GM06990 (cell line): ENCODE measurements at regions not wholly inside any gene's neighbourhood (a gene's known extent, or its start where the extent isn't known, plus 50 kb on each side); places are given as distances from the start of the nearest gene placed in this dataset.

Experiments used
- DNase-seq: peaks from one replicate; pipeline ENCODE4 v3.0.0-alpha.2; 2011; ENCODE audit not compliant: insufficient read length; ENCODE audit errors: extremely low read depth
- H3K27me3 ChIP-seq: replicated peaks from 2 replicates; pipeline ENCODE4 v1.6.0; 2011; ENCODE audit warnings: low read length; ENCODE audit not compliant: control insufficient read depth, insufficient read depth
- H3K36me3 ChIP-seq: 2 replicates; pipeline ENCODE4 v1.5.1; 2011; ENCODE audit warnings: low read length; ENCODE audit not compliant: control insufficient read depth, insufficient read depth
- H3K4me3 ChIP-seq: replicated peaks from 2 replicates; pipeline ENCODE4 v1.5.1; 2011; ENCODE audit warnings: low read depth, mild to moderate bottlenecking, control low read depth, low read length
- TF ChIP-seq, protein P1 (sequence below): IDR thresholded peaks from 2 replicates; pipeline ENCODE4 v1.5.1; 2011; ENCODE audit warnings: low read length, control low read depth, mild to moderate bottlenecking, inconsistent platforms; ENCODE audit not compliant: insufficient read depth, poor library complexity, severe bottlenecking

GRCh38 chr2:185384822-185385560 is 353.6 kb upstream of the FSIP2 start:
- Histone ChIP-seq H3K27me3 (no peaks in the 10 kb centered on the region), H3K4me3 (no peak overlapping the region), H3K36me3 (no peaks in the 10 kb centered on the region)
- DNase-seq: no peak
- TF ChIP-seq, protein P1, sequence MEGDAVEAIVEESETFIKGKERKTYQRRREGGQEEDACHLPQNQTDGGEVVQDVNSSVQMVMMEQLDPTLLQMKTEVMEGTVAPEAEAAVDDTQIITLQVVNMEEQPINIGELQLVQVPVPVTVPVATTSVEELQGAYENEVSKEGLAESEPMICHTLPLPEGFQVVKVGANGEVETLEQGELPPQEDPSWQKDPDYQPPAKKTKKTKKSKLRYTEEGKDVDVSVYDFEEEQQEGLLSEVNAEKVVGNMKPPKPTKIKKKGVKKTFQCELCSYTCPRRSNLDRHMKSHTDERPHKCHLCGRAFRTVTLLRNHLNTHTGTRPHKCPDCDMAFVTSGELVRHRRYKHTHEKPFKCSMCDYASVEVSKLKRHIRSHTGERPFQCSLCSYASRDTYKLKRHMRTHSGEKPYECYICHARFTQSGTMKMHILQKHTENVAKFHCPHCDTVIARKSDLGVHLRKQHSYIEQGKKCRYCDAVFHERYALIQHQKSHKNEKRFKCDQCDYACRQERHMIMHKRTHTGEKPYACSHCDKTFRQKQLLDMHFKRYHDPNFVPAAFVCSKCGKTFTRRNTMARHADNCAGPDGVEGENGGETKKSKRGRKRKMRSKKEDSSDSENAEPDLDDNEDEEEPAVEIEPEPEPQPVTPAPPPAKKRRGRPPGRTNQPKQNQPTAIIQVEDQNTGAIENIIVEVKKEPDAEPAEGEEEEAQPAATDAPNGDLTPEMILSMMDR: no peak

GRCh38 chr2:185388226-185388625 is 350.4 kb upstream of the FSIP2 start:
- no peaks in the 10 kb centered on the region for H3K27me3 ChIP-seq
- DNase-seq: no peak
- no peak overlapping the region for H3K4me3 ChIP-seq
- no peaks in the 10 kb centered on the region for H3K36me3 ChIP-seq
- TF ChIP-seq, protein P1: no peak

DNA sequence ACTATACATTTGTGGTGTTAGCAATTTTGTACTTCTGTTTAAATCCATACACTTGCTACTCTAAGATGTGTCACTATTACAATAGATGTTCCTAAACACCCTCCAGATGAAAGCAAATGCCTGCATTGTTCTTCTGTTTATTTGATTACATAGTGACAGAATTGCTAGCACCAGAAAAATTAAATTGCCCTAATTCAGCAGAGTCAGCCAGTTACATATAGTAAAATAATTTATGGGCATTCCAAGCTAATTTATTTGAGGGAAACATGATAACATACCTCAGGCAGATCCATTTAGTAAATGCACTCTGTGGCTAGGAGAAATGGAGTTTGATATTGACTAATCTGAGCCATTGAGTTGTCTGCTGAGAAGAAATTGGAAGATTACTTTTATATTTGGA is 347.1 kb upstream of the FSIP2 start:
- Histone ChIP-seq H3K36me3 (no peaks in the 10 kb centered on the region), H3K4me3 (no peak overlapping the region), H3K27me3 (no peaks in the 10 kb centered on the region)
- TF ChIP-seq, protein P1: no peak
- no peak for DNase-seq

GRCh38 chr2:185393091-185393490 is 345.5 kb upstream of the FSIP2 start:
- Histone ChIP-seq H3K4me3 (no peak overlapping the region), H3K27me3 (no peaks in the 10 kb centered on the region), H3K36me3 (no peaks in the 10 kb centered on the region)
- DNase-seq: no peak
- TF ChIP-seq, protein P1: no peak

DNA sequence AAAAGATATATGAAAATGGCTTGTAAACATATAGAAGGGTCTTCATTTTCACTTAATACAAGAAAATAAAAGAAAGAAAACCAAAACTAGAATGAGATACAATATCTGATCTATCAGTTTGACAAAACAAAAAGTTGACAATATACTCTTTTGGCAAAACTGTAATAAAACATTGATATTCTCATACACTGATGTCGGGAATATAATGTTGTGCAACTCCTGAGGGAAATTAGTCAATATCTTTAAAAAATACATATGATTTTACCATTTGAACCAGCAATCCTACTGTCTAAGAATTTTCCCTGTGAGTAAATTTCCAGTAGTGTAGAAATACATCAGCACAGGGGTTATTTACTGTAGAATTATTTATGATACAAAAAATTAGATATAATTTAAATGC is 336.1 kb upstream of the FSIP2 start:
- DNase-seq: no peak
- no peaks in the 10 kb centered on the region for H3K36me3 ChIP-seq
- H3K27me3 ChIP-seq: no peaks in the 10 kb centered on the region
- TF ChIP-seq, protein P1: no peak
- no peak overlapping the region for H3K4me3 ChIP-seq

GRCh38 chr2:185404578-185404977 is 334.0 kb upstream of the FSIP2 start:
- DNase-seq: no peak
- H3K27me3 ChIP-seq: no peaks in the 10 kb centered on the region
- TF ChIP-seq, protein P1: no peak
- no peaks in the 10 kb centered on the region for H3K36me3 ChIP-seq
- no peak overlapping the region for H3K4me3 ChIP-seq
